Heart right ventricle (tissue), 16 donors: ENCODE measurements at regions not wholly inside any gene's neighbourhood (a gene's known extent, or its start where the extent isn't known, plus 50 kb on each side); places are given as distances from the start of the nearest gene placed in this dataset.

Experiments
- ATAC-seq, 8 donors: fragments of 200-7000 bp; cut with Tn5 transposase; one replicate each; pipeline ENCODE4 v1.9.1; 2020; ENCODE audit warnings: mild to moderate bottlenecking in 8 of 8, moderate library complexity in 8 of 8, moderate number of reproducible peaks in 1 of 8
- DNase-seq, 2 donors: peaks; one replicate each; pipeline ENCODE4 v3.0.0-alpha.2; 2020
- H3K27ac ChIP-seq, 10 donors: fragments of 200-600 bp; sonication (generic) in 2 of 10; one replicate each; pipeline versions ENCODE4 v1.5.0 to v1.8.0; 2020 to 2022; ENCODE audit warnings: mild to moderate bottlenecking in 3 of 10
- H3K27me3 ChIP-seq, 7 donors: fragments of 200-600 bp; one replicate each; pipeline ENCODE4 v1.8.0; 2021 to 2022; ENCODE audit warnings: mild to moderate bottlenecking in 2 of 7
- H3K36me3 ChIP-seq, 9 donors: fragments of 200-600 bp; sonication (generic) in 1 of 9; one replicate each; pipeline versions ENCODE4 v1.5.0 to v1.8.0; 2020 to 2022; ENCODE audit warnings: mild to moderate bottlenecking in 2 of 9
- H3K4me1 ChIP-seq, 9 donors: fragments of 200-600 bp; sonication (generic) in 1 of 9; one replicate each; pipeline versions ENCODE4 v1.5.0 to v1.8.0; 2020 to 2022; ENCODE audit warnings: mild to moderate bottlenecking in 4 of 9
- H3K4me3 ChIP-seq, 10 donors: fragments of 200-600 bp; sonication (generic) in 2 of 10; one replicate each; pipeline versions ENCODE4 v1.5.0 to v1.8.0; 2020 to 2022; ENCODE audit warnings: mild to moderate bottlenecking in 7 of 10, moderate library complexity in 2 of 10
- H3K9me3 ChIP-seq, 11 donors: fragments of 200-600 bp in 10 of 11; sonication (generic) in 2 of 11; one replicate each; pipeline versions ENCODE4 v1.5.0 to v1.8.0; 2013 to 2022; ENCODE audit warnings: mild to moderate bottlenecking in 2 of 11, control low read depth in 1 of 11, moderate library complexity in 1 of 11
- CTCF ChIP-seq, 9 donors: fragments of 200-600 bp; sonication (generic) in 2 of 9; IDR thresholded peaks; one replicate each; pipeline versions ENCODE4 v1.5.0 to v1.8.0; 2021 to 2022; ENCODE audit warnings: antibody characterized with exemption in 9 of 9, mild to moderate bottlenecking in 5 of 9, moderate library complexity in 1 of 9
- WGBS, 2 donors: extraction: QIAGEN DNeasy Blood & Tissue Kit; methylation state at CpG; one replicate each; pipeline ENCODE4 v1.1.7; 2013; ENCODE audit warnings: inconsistent platforms in 1 of 2; 5-methylcytosine and 5-hydroxymethylcytosine counted together
- intact Hi-C, 10 donors: fragments of 100-400 bp; cut with DNase I; formaldehyde crosslinking; loops; one replicate each; pipeline versions ENCODE4 v1.11.1 to v1.14.2; 2022
- donor health status: Arrhythmogenic right ventricular cardiomyopathy.
- donor health status: ischemic (EF 13 %, LVEDD 7.1; RV severe dilation, severe dysfunction).
- donor health status: healthy with polysubstance abuse.
- donor health status: DM: no; HTN: yes; CAD: no.
- donor health status: DM: no; HTN: no; CAD: no.
- donor health status: ischemic (EF 25% LVEDD 6.9; RV normal size, moderate dysfunction).
- donor health status: ischemic (EF 25% LVEDD 5.7; RV mildly dilated, moderate dysfunction).
- donor health status: healthy.
- donor health status: DM: yes; HTN: yes; CAD: no.
- donor health status: Ischemic cardiomyopathy.
- donor health status: ischemic (EF 35%, LVEDD 5.7; RV mildly dilated, moderate dysfunction).
- donor health status: nonischemic (EF 11% LVEDD 7.7; RV severe dilation, severe dysfunction).
- donor health status: DM: yes; HTN: yes; CAD: no.
- donor health status: PGD.
- donor health status: ischemic (EF 29% LVEDD 5.4; RV normal size, mild dysfunction).
- donor health status: nonischemic (EF 23%, LVEDD 6.1; RV moderate dilation, normal function).

- Histone ChIP-seq H3K4me1 (no peaks in the 10 kb centered on the region), H3K36me3 (no peaks in the 10 kb centered on the region), H3K27me3 (peaks cover 0 to 27% (median 5%) of the 10 kb centered on the region in 7 donors), H3K27ac (no peak overlapping the region), H3K4me3 (no peak overlapping the region), H3K9me3 (no peaks in the 10 kb centered on the region)
- ATAC-seq (no peak), DNase-seq (no peak)
- no peak for TF ChIP-seq CTCF (IDR thresholded peaks at IDR 0.05)
- WGBS, 2 donors, result 67 to 73% methylated on average over 5 of the region's 5 CpGs
- intact Hi-C loops, result no loop called here
Observed at GRCh38 chr4:186416451-186417060, 138.8 kb downstream of the MTNR1A start.

- no peak for DNase-seq
- Histone ChIP-seq H3K27me3 (peaks cover 0 to 22% (median 4%) of the 10 kb centered on the region in 7 donors), H3K4me1 (no peaks in the 10 kb centered on the region), H3K9me3 (no peaks in the 10 kb centered on the region), H3K4me3 (no peak overlapping the region), H3K36me3 (no peaks in the 10 kb centered on the region), H3K27ac (no peak overlapping the region)
- intact Hi-C loops, result no loop called here
- 98 to 100% methylated on average over 1 of the region's 1 CpG for WGBS, 2 donors
- TF ChIP-seq CTCF (IDR thresholded peaks at IDR 0.05), result no peak
- ATAC-seq, result no peak
Observed at GRCh38 chr4:186414390-186414789, 141.0 kb downstream of the MTNR1A start.

- ATAC-seq, result peak in 1 of 8 donors; percentile 28
- WGBS, 2 donors, result 77 to 85% methylated on average over 12 of the region's 12 CpGs
Observed at GRCh38 chr4:186405957-186406356, 140.0 kb downstream of the F11 start.

GRCh38 chr4:186404562-186405134, 138.7 kb downstream of the F11 start:
- Histone ChIP-seq H3K27me3 (peaks cover 0 to 6% (median 0%) of the 10 kb centered on the region in 7 donors), H3K4me3 (no peak overlapping the region), H3K27ac (no peak overlapping the region), H3K36me3 (no peaks in the 10 kb centered on the region), H3K9me3 (no peaks in the 10 kb centered on the region), H3K4me1 (no peaks in the 10 kb centered on the region)
- no peak for TF ChIP-seq CTCF (IDR thresholded peaks at IDR 0.05)
- ATAC-seq (no peak), DNase-seq (no peak)
- WGBS, 2 donors, result 72 to 77% methylated on average over 6 of the region's 6 CpGs
- intact Hi-C loops, result no loop called here

More at GRCh38 chr4:186405957-186406356, 140.0 kb downstream of the F11 start:
- DNase-seq, result no peak
- Histone ChIP-seq H3K4me1 (no peaks in the 10 kb centered on the region), H3K4me3 (no peak overlapping the region), H3K36me3 (no peaks in the 10 kb centered on the region), H3K27ac (no peak overlapping the region), H3K27me3 (peaks cover 0 to 6% (median 0%) of the 10 kb centered on the region in 7 donors), H3K9me3 (no peaks in the 10 kb centered on the region)
- intact Hi-C loops, result no loop called here
- no peak for TF ChIP-seq CTCF (IDR thresholded peaks at IDR 0.05)
